H9 (cell line): ENCODE measurements at regions not wholly inside any gene's neighbourhood (a gene's known extent, or its start where the extent isn't known, plus 50 kb on each side); places are given as distances from the start of the nearest gene placed in this dataset.

ENCODE experiments used
- DNase-seq: peaks from one replicate; pipeline ENCODE4 v3.0.0-alpha.2; 2017
- H2AFZ ChIP-seq: one replicate; pipeline ENCODE4 v1.6.1; 2013; ENCODE audit warnings: mild to moderate bottlenecking, low read length, control low read depth, moderate library complexity
- H2AK5ac ChIP-seq: 2 replicates; pipeline ENCODE4 v1.6.1; 2013; ENCODE audit warnings: low read length, control low read depth, mixed read lengths; ENCODE audit not compliant: insufficient read length
- H2BK120ac ChIP-seq: one replicate; pipeline ENCODE4 v1.6.1; 2013; ENCODE audit warnings: low read depth, mild to moderate bottlenecking, low read length, control low read depth, inconsistent platforms; ENCODE audit not compliant: poor library complexity, severe bottlenecking
- H2BK12ac ChIP-seq: 2 replicates; pipeline ENCODE4 v1.6.1; 2013; ENCODE audit warnings: low read length, control low read depth, mixed read lengths, low read depth; ENCODE audit not compliant: insufficient read length
- H2BK15ac ChIP-seq: 2 replicates; pipeline ENCODE4 v1.6.1; 2013; ENCODE audit warnings: low read depth, low read length, control low read depth
- H2BK20ac ChIP-seq: one replicate; pipeline ENCODE4 v1.6.1; 2013; ENCODE audit warnings: low read depth, mild to moderate bottlenecking, low read length, control low read depth, inconsistent platforms; ENCODE audit not compliant: poor library complexity, severe bottlenecking
- H2BK5ac ChIP-seq: 2 replicates; pipeline ENCODE4 v1.6.1; 2013; ENCODE audit warnings: low read length, control low read depth, mixed read lengths; ENCODE audit not compliant: insufficient read length
- H3K14ac ChIP-seq: 2 replicates; pipeline ENCODE4 v1.6.1; 2013; ENCODE audit warnings: low read length, control low read depth; ENCODE audit not compliant: insufficient read depth
- H3K18ac ChIP-seq: 2 replicates; pipeline ENCODE4 v1.6.1; 2013; ENCODE audit warnings: low read depth, mild to moderate bottlenecking, mixed read lengths, low read length, control low read depth; ENCODE audit not compliant: insufficient read length
- H3K23ac ChIP-seq: 2 replicates; pipeline ENCODE4 v1.6.1; 2013; ENCODE audit warnings: low read length, control low read depth, mixed read lengths, low read depth; ENCODE audit not compliant: insufficient read length
- H3K23me2 ChIP-seq: 2 replicates; pipeline ENCODE4 v1.6.1; 2013; ENCODE audit warnings: low read depth, mild to moderate bottlenecking, mixed read lengths, low read length, control low read depth; ENCODE audit not compliant: insufficient read length, poor library complexity, severe bottlenecking
- H3K27ac ChIP-seq: 2 replicates; pipeline ENCODE4 v1.5.1; 2013; ENCODE audit warnings: low read length, control low read depth, mixed read lengths, low read depth; ENCODE audit not compliant: insufficient read length
- H3K27me3 ChIP-seq: 2 replicates; pipeline ENCODE4 v1.6.1; 2013; ENCODE audit warnings: low read length, control low read depth, inconsistent platforms; ENCODE audit not compliant: insufficient read depth
- H3K4ac ChIP-seq: 2 replicates; pipeline ENCODE4 v1.6.1; 2013; ENCODE audit warnings: low read depth, mild to moderate bottlenecking, control low read depth, inconsistent platforms, low read length, moderate library complexity
- H3K4me1 ChIP-seq: 2 replicates; pipeline ENCODE4 v1.6.1; 2013; ENCODE audit warnings: low read length, control low read depth, inconsistent platforms; ENCODE audit not compliant: insufficient read depth
- H3K4me2 ChIP-seq: 2 replicates; pipeline ENCODE4 v1.6.1; 2013; ENCODE audit warnings: low read length, control low read depth, mixed read lengths; ENCODE audit not compliant: insufficient read length, insufficient read depth
- H3K56ac ChIP-seq: 2 replicates; pipeline ENCODE4 v1.6.1; 2013; ENCODE audit warnings: low read depth, mild to moderate bottlenecking, mixed read lengths, low read length, control low read depth; ENCODE audit not compliant: insufficient read length
- H3K79me1 ChIP-seq: 2 replicates; pipeline ENCODE4 v1.6.1; 2013; ENCODE audit warnings: low read depth, mild to moderate bottlenecking, moderate library complexity, low read length, control low read depth, inconsistent platforms; ENCODE audit not compliant: insufficient read depth, poor library complexity, severe bottlenecking
- H3K79me2 ChIP-seq: 2 replicates; pipeline ENCODE4 v1.6.1; 2013; ENCODE audit warnings: low read length, control low read depth, inconsistent platforms; ENCODE audit not compliant: insufficient read depth
- H3K9ac ChIP-seq: 2 replicates; pipeline ENCODE4 v1.6.1; 2013; ENCODE audit warnings: low read length, control low read depth, mixed read lengths; ENCODE audit not compliant: insufficient read length; ENCODE audit errors: extremely low read depth
- H3K9me3 ChIP-seq: one replicate; pipeline ENCODE4 v1.6.1; 2013; ENCODE audit warnings: low read depth, low read length, inconsistent platforms; ENCODE audit not compliant: control insufficient read depth
- H3T11ph ChIP-seq: one replicate; pipeline ENCODE4 v1.6.1; 2013; ENCODE audit warnings: mild to moderate bottlenecking, low read length, control low read depth, inconsistent platforms
- H4K20me1 ChIP-seq: one replicate; pipeline ENCODE4 v1.6.1; 2013; ENCODE audit not compliant: control insufficient read depth, insufficient read length, insufficient read depth
- H4K5ac ChIP-seq: 2 replicates; pipeline ENCODE4 v1.6.1; 2013; ENCODE audit warnings: low read depth, mild to moderate bottlenecking, mixed read lengths, low read length, control low read depth; ENCODE audit not compliant: insufficient read length
- H4K8ac ChIP-seq: replicated peaks from 2 replicates; pipeline ENCODE4 v1.6.1; 2013; ENCODE audit warnings: low read length, control low read depth, mixed read lengths, low read depth; ENCODE audit not compliant: insufficient read length
- H4K91ac ChIP-seq: 2 replicates; pipeline ENCODE4 v1.6.1; 2013; ENCODE audit warnings: low read depth, mild to moderate bottlenecking, moderate library complexity, mixed read lengths, low read length, control low read depth; ENCODE audit not compliant: insufficient read length
- H3K27ac Mint-ChIP-seq, 3 experiments: 2 replicates in 2 of 3; 3 replicates in 1 of 3; pipeline ENCODE4 v1.8.0; 2020 to 2021; ENCODE audit warnings: mixed read lengths in 3 of 3, mild to moderate bottlenecking in 1 of 3, moderate library complexity in 1 of 3
- H3K27me3 Mint-ChIP-seq: 2 replicates; pipeline ENCODE4 v1.8.0; 2021; ENCODE audit warnings: low read depth, mild to moderate bottlenecking, moderate library complexity, mixed read lengths
- H3K36me3 Mint-ChIP-seq, 3 experiments: 2 replicates in 2 of 3; 3 replicates in 1 of 3; pipeline ENCODE4 v1.8.0; 2020 to 2021; ENCODE audit warnings: low read depth in 3 of 3, mixed read lengths in 3 of 3; ENCODE audit not compliant: insufficient read depth in 1 of 3
- H3K4me1 Mint-ChIP-seq, 2 experiments: 2 replicates each; pipeline ENCODE4 v1.8.0; 2020; ENCODE audit warnings: mixed read lengths in 2 of 2
- H3K4me3 Mint-ChIP-seq, 2 experiments: 2 replicates in 1 of 2; 3 replicates in 1 of 2; pipeline ENCODE4 v1.8.0; 2020 to 2021; ENCODE audit warnings: mild to moderate bottlenecking in 2 of 2, mixed read lengths in 2 of 2, moderate library complexity in 1 of 2
- H3K9me3 Mint-ChIP-seq, 2 experiments: 2 replicates in 1 of 2; 3 replicates in 1 of 2; pipeline ENCODE4 v1.8.0; 2020; ENCODE audit warnings: mild to moderate bottlenecking in 2 of 2, mixed read lengths in 2 of 2, moderate library complexity in 1 of 2
- CTCF ChIP-seq: fragments of 200-600 bp; sonication (generic); conservative IDR thresholded peaks from 3 replicates; pipeline ENCODE4 v1.8.0; 2021; ENCODE audit warnings: antibody characterized with exemption, mild to moderate bottlenecking
- WGBS: extraction: QIAGEN DNeasy Blood & Tissue Kit; methylation state at CpG from one replicate; pipeline ENCODE4 v1.1.7; 2013; ENCODE audit warnings: missing lambda C conversion rate, low lambda C conversion rate, mixed read lengths; ENCODE audit not compliant: insufficient read length; ENCODE audit errors: extremely low coverage; 5-methylcytosine and 5-hydroxymethylcytosine counted together

GRCh38 chr2:118536306-118536705, 311.1 kb downstream of the EN1 start:
- Histone ChIP-seq H3K79me1 (no peaks in the 10 kb centered on the region), H3K56ac (no peak overlapping the region), H2BK5ac (no peak overlapping the region), H2BK15ac (no peak overlapping the region), H3K4ac (no peak overlapping the region), H3T11ph (no peak overlapping the region), H3K79me2 (no peaks in the 10 kb centered on the region), H3K4me1 (no peaks in the 10 kb centered on the region), H4K20me1 (no peaks in the 10 kb centered on the region), H4K5ac (no peak overlapping the region), H3K4me2 (no peak overlapping the region), H2BK20ac (no peak overlapping the region), H2BK12ac (no peak overlapping the region), H3K27ac (no peak overlapping the region), H2BK120ac (no peak overlapping the region), H4K91ac (no peak overlapping the region), H2AK5ac (no peak overlapping the region), H4K8ac (no peak overlapping the region), H3K18ac (no peak overlapping the region), H3K27me3 (no peaks in the 10 kb centered on the region), H3K9ac (no peak overlapping the region), H3K9me3 (no peaks in the 10 kb centered on the region), H3K23me2 (no peaks in the 10 kb centered on the region), H3K23ac (no peak overlapping the region), H3K14ac (no peak overlapping the region; the same call in 1 of the 2 replicates), H2AFZ (no peak overlapping the region)
- Mint-ChIP-seq H3K27me3 (0 out of 2 replicates have a peak, but pooled peaks cover 4% of the 10 kb centered on the region), H3K4me1 (peaks cover 8 to 13% of the 10 kb centered on the region in 2 experiments), H3K36me3 (peaks cover 0 to 2% (median 2%) of the 10 kb centered on the region in 3 experiments; a peak in 1 of 7 replicates), H3K9me3 (no peaks in the 10 kb centered on the region; a peak in 1 of 5 replicates), H3K4me3 (no peak overlapping the region), H3K27ac (no peak overlapping the region)
- DNase-seq = no peak
- TF ChIP-seq CTCF = no peak
- no CpG with 5 or more reads among the region's 4 CpGs for WGBS
